ENCODE measurements at regions not wholly inside any gene's neighbourhood (a gene's known extent, or its start where the extent isn't known, plus 50 kb on each side); places are given as distances from the start of the nearest gene placed in this dataset.

DNA sequence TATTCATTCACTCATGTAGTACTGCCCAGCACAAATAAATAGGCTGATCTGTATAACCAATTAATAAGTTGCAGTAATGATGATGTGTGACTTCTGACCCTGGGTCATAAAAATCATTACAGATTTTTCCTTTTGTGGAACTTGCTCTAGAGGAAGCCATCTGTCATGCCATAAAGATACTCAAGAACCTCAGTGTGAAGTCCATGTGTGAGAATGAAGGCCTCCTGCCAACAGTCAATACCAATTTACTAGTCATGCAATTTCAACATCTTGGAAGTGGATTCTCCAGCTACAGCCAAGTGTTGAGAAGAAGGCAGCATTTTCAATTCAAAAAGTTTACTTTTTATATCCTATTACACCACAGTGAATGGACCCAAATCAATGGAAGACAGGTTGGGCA, 435.6 kb upstream of the LRRC4C start:
- Histone ChIP-seq H3K36me3 (replicated peaks; ENCODE audit: insufficient read depth, low read length) (no peaks in the 10 kb centered on the region), H2AFZ (ENCODE audit: low read length) (no peak overlapping the region), H3K79me2 (ENCODE audit: low read length) (no peaks in the 10 kb centered on the region), H4K20me1 (ENCODE audit: insufficient read depth, low read length) (no peaks in the 10 kb centered on the region), H3K4me2 (ENCODE audit: low read depth, low read length) (no peak overlapping the region), H3K4me3 (ENCODE audit: low read length) (no peak overlapping the region), H3K9me3 (replicated peaks; ENCODE audit: insufficient read depth, low read length) (no peaks in the 10 kb centered on the region), H3F3A (ENCODE audit: insufficient read depth, low read length) (no peaks in the 10 kb centered on the region), H3K27ac (ENCODE audit: low read length) (no peak overlapping the region), H3K27me3 (replicated peaks; ENCODE audit: insufficient read depth, low read length) (no peaks in the 10 kb centered on the region), H3K9me2 (replicated peaks; ENCODE audit: insufficient read depth, low read length) (no peaks in the 10 kb centered on the region), H3K4me1 (ENCODE audit: low read length) (no peaks in the 10 kb centered on the region), H3K9ac (ENCODE audit: low read length) (no peak overlapping the region)
- TF ChIP-seq, protein P1, sequence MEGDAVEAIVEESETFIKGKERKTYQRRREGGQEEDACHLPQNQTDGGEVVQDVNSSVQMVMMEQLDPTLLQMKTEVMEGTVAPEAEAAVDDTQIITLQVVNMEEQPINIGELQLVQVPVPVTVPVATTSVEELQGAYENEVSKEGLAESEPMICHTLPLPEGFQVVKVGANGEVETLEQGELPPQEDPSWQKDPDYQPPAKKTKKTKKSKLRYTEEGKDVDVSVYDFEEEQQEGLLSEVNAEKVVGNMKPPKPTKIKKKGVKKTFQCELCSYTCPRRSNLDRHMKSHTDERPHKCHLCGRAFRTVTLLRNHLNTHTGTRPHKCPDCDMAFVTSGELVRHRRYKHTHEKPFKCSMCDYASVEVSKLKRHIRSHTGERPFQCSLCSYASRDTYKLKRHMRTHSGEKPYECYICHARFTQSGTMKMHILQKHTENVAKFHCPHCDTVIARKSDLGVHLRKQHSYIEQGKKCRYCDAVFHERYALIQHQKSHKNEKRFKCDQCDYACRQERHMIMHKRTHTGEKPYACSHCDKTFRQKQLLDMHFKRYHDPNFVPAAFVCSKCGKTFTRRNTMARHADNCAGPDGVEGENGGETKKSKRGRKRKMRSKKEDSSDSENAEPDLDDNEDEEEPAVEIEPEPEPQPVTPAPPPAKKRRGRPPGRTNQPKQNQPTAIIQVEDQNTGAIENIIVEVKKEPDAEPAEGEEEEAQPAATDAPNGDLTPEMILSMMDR (IDR thresholded peaks at IDR 0.05; ENCODE audit: low read length), result no peak
- TF ChIP-seq EZH2phosphoT487 (IDR thresholded peaks at IDR 0.05; ENCODE audit: low read length) (no peak), EZH2 (optimal IDR thresholded peaks at IDR 0.05; ENCODE audit: low read depth, low read length) (no peak)
- no peak for DNase-seq

DNA sequence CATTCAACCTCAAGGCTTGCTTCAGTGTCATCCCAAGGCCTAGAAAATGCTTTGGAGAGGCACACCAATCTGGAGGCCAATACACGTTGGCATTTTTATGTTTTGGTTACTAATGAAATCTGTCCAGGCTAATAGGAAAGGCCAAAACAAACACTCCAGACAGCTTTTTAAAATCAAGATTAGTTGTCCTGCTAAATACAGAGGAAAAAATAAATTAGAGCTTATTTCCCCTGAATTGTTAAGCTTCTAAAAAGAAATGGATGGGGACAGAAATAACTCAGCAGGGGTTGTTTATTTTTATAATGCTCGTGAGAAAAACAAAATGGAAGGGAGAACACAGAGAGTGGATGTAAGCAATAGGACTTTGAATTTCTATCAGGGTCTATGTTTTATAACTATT, 438.5 kb upstream of the LRRC4C start:
- TF ChIP-seq, protein P1 (IDR thresholded peaks at IDR 0.05; ENCODE audit: low read length), result no peak
- TF ChIP-seq EZH2phosphoT487 (IDR thresholded peaks at IDR 0.05; ENCODE audit: low read length), result no peak
- no peak for TF ChIP-seq EZH2 (optimal IDR thresholded peaks at IDR 0.05; ENCODE audit: low read depth, low read length)
- Histone ChIP-seq H3K36me3 (replicated peaks; ENCODE audit: insufficient read depth, low read length) (no peaks in the 10 kb centered on the region), H3K4me2 (ENCODE audit: low read depth, low read length) (no peak overlapping the region), H3K27me3 (replicated peaks; ENCODE audit: insufficient read depth, low read length) (no peaks in the 10 kb centered on the region), H3K4me1 (ENCODE audit: low read length) (no peaks in the 10 kb centered on the region), H3K9ac (ENCODE audit: low read length) (no peak overlapping the region), H3K79me2 (ENCODE audit: low read length) (no peaks in the 10 kb centered on the region), H3K27ac (ENCODE audit: low read length) (no peak overlapping the region), H2AFZ (ENCODE audit: low read length) (no peak overlapping the region), H3F3A (ENCODE audit: insufficient read depth, low read length) (no peaks in the 10 kb centered on the region), H3K9me2 (replicated peaks; ENCODE audit: insufficient read depth, low read length) (no peaks in the 10 kb centered on the region), H4K20me1 (ENCODE audit: insufficient read depth, low read length) (no peaks in the 10 kb centered on the region), H3K9me3 (replicated peaks; ENCODE audit: insufficient read depth, low read length) (no peaks in the 10 kb centered on the region), H3K4me3 (ENCODE audit: low read length) (no peak overlapping the region)
- DNase-seq, result no peak

DNA sequence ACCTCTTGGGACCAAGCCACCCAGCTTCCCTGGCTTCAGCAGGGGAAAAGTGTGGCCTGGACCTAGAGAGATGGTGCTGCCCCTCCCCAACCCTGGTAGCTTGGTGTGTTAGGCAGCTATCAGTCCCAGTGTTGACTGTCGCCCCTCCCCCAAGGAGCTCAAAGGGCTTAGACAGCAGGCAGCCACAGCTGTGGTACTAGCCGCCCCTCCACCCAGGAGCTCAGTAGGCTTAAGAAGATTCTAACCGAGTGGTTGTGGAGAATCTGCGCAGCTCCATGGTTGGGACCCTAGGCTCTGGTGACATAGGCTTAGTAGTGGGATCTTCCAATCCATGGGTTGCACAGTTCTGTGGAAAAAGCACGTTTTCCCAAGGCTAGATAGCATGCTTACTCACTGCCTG, 458.4 kb upstream of the LRRC4C start:
- Histone ChIP-seq H3K36me3 (replicated peaks; ENCODE audit: insufficient read depth, low read length) (no peaks in the 10 kb centered on the region), H3K27ac (ENCODE audit: low read length) (no peak overlapping the region), H3K4me2 (ENCODE audit: low read depth, low read length) (no peak overlapping the region), H3K4me3 (ENCODE audit: low read length) (no peak overlapping the region), H3K27me3 (replicated peaks; ENCODE audit: insufficient read depth, low read length) (no peaks in the 10 kb centered on the region), H3K4me1 (ENCODE audit: low read length) (no peaks in the 10 kb centered on the region), H3K9me2 (replicated peaks; ENCODE audit: insufficient read depth, low read length) (no peaks in the 10 kb centered on the region), H3F3A (ENCODE audit: insufficient read depth, low read length) (no peaks in the 10 kb centered on the region), H4K20me1 (ENCODE audit: insufficient read depth, low read length) (no peaks in the 10 kb centered on the region), H2AFZ (ENCODE audit: low read length) (no peak overlapping the region), H3K9ac (ENCODE audit: low read length) (no peak overlapping the region), H3K79me2 (ENCODE audit: low read length) (no peaks in the 10 kb centered on the region), H3K9me3 (replicated peaks; ENCODE audit: insufficient read depth, low read length) (no peaks in the 10 kb centered on the region)
- no peak for DNase-seq
- no peak for TF ChIP-seq EZH2phosphoT487 (IDR thresholded peaks at IDR 0.05; ENCODE audit: low read length)

DNA sequence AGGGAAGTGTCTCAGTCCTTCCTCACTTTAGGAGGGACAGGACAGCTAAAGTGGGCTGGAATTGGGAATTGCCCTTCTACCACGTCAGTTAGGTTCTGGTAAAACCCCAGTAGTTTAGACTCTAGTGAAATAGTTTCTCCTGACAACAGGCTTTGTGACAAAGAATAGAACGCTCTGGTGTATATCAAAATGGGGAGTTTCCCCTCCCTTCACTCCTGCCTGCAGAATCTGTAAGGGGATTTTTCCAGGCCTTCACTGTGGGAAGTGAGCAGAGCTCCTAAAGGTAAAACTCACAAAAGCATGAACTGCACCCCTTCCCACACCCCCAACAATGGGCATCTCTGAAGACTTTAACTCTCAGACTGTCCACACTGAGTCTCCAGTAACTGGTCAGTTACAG, 460.9 kb upstream of the LRRC4C start:
- Histone ChIP-seq H3K79me2 (ENCODE audit: low read length) (no peaks in the 10 kb centered on the region), H3K4me2 (ENCODE audit: low read depth, low read length) (no peak overlapping the region), H4K20me1 (ENCODE audit: insufficient read depth, low read length) (no peaks in the 10 kb centered on the region), H3K9me3 (replicated peaks; ENCODE audit: insufficient read depth, low read length) (no peaks in the 10 kb centered on the region), H3K4me1 (ENCODE audit: low read length) (no peaks in the 10 kb centered on the region), H3K27ac (ENCODE audit: low read length) (no peak overlapping the region), H3K4me3 (ENCODE audit: low read length) (no peak overlapping the region), H3K36me3 (replicated peaks; ENCODE audit: insufficient read depth, low read length) (no peaks in the 10 kb centered on the region), H3F3A (ENCODE audit: insufficient read depth, low read length) (no peaks in the 10 kb centered on the region), H3K27me3 (replicated peaks; ENCODE audit: insufficient read depth, low read length) (no peaks in the 10 kb centered on the region), H3K9me2 (replicated peaks; ENCODE audit: insufficient read depth, low read length) (no peaks in the 10 kb centered on the region), H3K9ac (ENCODE audit: low read length) (no peak overlapping the region), H2AFZ (ENCODE audit: low read length) (no peak overlapping the region)
- TF ChIP-seq EZH2 (optimal IDR thresholded peaks at IDR 0.05; ENCODE audit: low read depth, low read length), result no peak
- TF ChIP-seq, protein P1 (IDR thresholded peaks at IDR 0.05; ENCODE audit: low read length), result no peak
- DNase-seq, result no peak

Data from MM.1S (cell line).